K562 (cell line): ENCODE measurements at regions not wholly inside any gene's neighbourhood (a gene's known extent, or its start where the extent isn't known, plus 50 kb on each side); places are given as distances from the start of the nearest gene placed in this dataset.

Source experiments
- ATAC-seq: fragments of 200-7000 bp; cut with Tn5 transposase; 3 replicates; pipeline ENCODE4 v1.9.1; 2020; ENCODE audit warnings: moderate library complexity
- BruUV-seq: library from RNA; stranded (reverse); fragments of 400-500 nt; replicated peaks from 2 replicates; lab custom pipeline; 2021; lab: Mats Ljungman, UMichigan
- CTCF ChIA-PET: fragments of 300-600 bp; formaldehyde crosslinking; extraction: SDS; loops from one replicate; lab custom pipeline; 2021; ENCODE audit warnings: low intra/inter-chr PET ratio; lab: Yijun Ruan, JAX
- POLR2A ChIA-PET: fragments of 300-600, 350-650 bp; sonication (Branson Sonifier 250); formaldehyde crosslinking; extraction: SDS; loops from one replicate; lab custom pipeline; 2021; ENCODE audit warnings: antibody characterized with exemption, inconsistent platforms; lab: Yijun Ruan, JAX
- DNase-seq, 4 experiments: peaks; one replicate each; pipeline versions ENCODE4 v3.0.0 to v3.0.0-alpha.2; 2011 to 2018; ENCODE audit warnings: low spot score in 3 of 4, mixed read lengths in 3 of 4; ENCODE audit errors: extremely low read depth in 1 of 4
- FAIRE-seq: peaks from 2 replicates; lab custom pipeline; 2011; peaks lifted over from hg19 to GRCh38; lab: Jason Lieb, UNC
- H2AFZ ChIP-seq: 2 replicates; pipeline ENCODE4 v1.6.0; 2011; ENCODE audit warnings: low read depth, low read length, control low read depth, inconsistent platforms
- H3K27ac ChIP-seq: fragments of 200-600 bp; 3 replicates; pipeline ENCODE4 v1.8.0; 2011; ENCODE audit warnings: low read depth, mild to moderate bottlenecking, control low read depth, inconsistent platforms, low read length, moderate library complexity, mixed read lengths; ENCODE audit errors: extremely low read depth
- H3K27me3 ChIP-seq, 2 experiments: fragments of 300-600 bp in 1 of 2; 2 replicates in 1 of 2; 3 replicates in 1 of 2; pipeline versions ENCODE4 v1.6.0 to v1.8.0; 2011; ENCODE audit warnings: inconsistent platforms in 2 of 2, low read length in 2 of 2, mild to moderate bottlenecking in 1 of 2, mixed read lengths in 1 of 2, moderate library complexity in 1 of 2; ENCODE audit not compliant: control insufficient read depth in 2 of 2, insufficient read depth in 2 of 2
- H3K36me3 ChIP-seq: fragments of 300-600 bp; 3 replicates; pipeline ENCODE4 v1.8.0; 2011; ENCODE audit warnings: mild to moderate bottlenecking, low read length, inconsistent platforms; ENCODE audit not compliant: control insufficient read depth, insufficient read depth
- H3K4me1 ChIP-seq, 2 experiments: fragments of 200-600 bp in 1 of 2; replicated peaks in 1 of 2; 2 replicates in 1 of 2; 3 replicates in 1 of 2; pipeline versions ENCODE4 v1.5.1 to v1.8.0; 2011; ENCODE audit warnings: inconsistent platforms in 2 of 2, low read length in 2 of 2, mild to moderate bottlenecking in 1 of 2, mixed read lengths in 1 of 2, moderate library complexity in 1 of 2; ENCODE audit not compliant: control insufficient read depth in 2 of 2, insufficient read depth in 2 of 2
- H3K4me2 ChIP-seq: 2 replicates; pipeline ENCODE4 v1.6.1; 2011; ENCODE audit warnings: low read length, control low read depth, inconsistent platforms, mixed read lengths; ENCODE audit not compliant: insufficient read depth
- H3K4me3 ChIP-seq: fragments of 200-600 bp; sonication (generic), shearing (Covaris generic); 2 replicates; pipeline ENCODE4 v1.5.1; 2016; ENCODE audit warnings: control low read depth, inconsistent platforms
- H3K79me2 ChIP-seq: fragments of 200-600 bp; 3 replicates; pipeline ENCODE4 v1.8.0; 2011; ENCODE audit warnings: low read length, inconsistent platforms; ENCODE audit not compliant: control insufficient read depth, insufficient read depth
- H3K9ac ChIP-seq, 2 experiments: 2 replicates each; pipeline versions ENCODE4 v1.6.0 to v1.6.1; 2011; ENCODE audit warnings: low read depth in 2 of 2, low read length in 2 of 2, control low read depth in 1 of 2, inconsistent platforms in 1 of 2, mild to moderate bottlenecking in 1 of 2, mixed read lengths in 1 of 2; ENCODE audit not compliant: insufficient read depth in 1 of 2
- H3K9me1 ChIP-seq: one replicate; pipeline ENCODE4 v1.6.0; 2011; ENCODE audit warnings: inconsistent platforms, mild to moderate bottlenecking, low read length, moderate library complexity; ENCODE audit not compliant: control insufficient read depth, insufficient read depth
- H3K9me3 ChIP-seq: replicated peaks from 2 replicates; pipeline ENCODE4 v1.5.1; 2011; ENCODE audit warnings: low read depth, low read length, inconsistent platforms; ENCODE audit not compliant: control insufficient read depth, insufficient read depth
- H4K20me1 ChIP-seq: replicated peaks from 2 replicates; pipeline ENCODE4 v1.6.1; 2011; ENCODE audit warnings: low read length, inconsistent platforms, mixed read lengths; ENCODE audit not compliant: control insufficient read depth, insufficient read depth
- NEUROD1 ChIP-seq: fragments of 150-350 bp; IDR thresholded peaks from 2 replicates; pipeline ENCODE4 v1.6.1; 2014; ENCODE audit warnings: borderline replicate concordance, low read length, low read depth; ENCODE audit not compliant: partially characterized antibody
- POLR2G ChIP-seq: fragments of 200-400 bp; formaldehyde crosslinking; IDR thresholded peaks from 2 replicates; pipeline ENCODE4 v1.6.1; 2017; ENCODE audit warnings: low read depth, mild to moderate bottlenecking, antibody characterized with exemption, low read length, moderate library complexity
- ZNF79 ChIP-seq: fragments of 250-450 bp; sonication (Bioruptor Pico); IDR thresholded peaks from 2 replicates; pipeline ENCODE4 v1.4.0; 2020; ENCODE audit warnings: low read depth, mild to moderate bottlenecking, moderate library complexity
- WGBS: fragments of 100-300 bp; shearing (Covaris generic); methylation state at CpG from one replicate; pipeline ENCODE4 v1.1.6; 2016; ENCODE audit warnings: low coverage, mixed read lengths; ENCODE audit not compliant: insufficient coverage; ENCODE audit errors: missing lambda C conversion rate; 5-methylcytosine and 5-hydroxymethylcytosine counted together
- in situ Hi-C: fragments of 300-500 bp; cut with MboI; formaldehyde crosslinking; loops from 4 replicates; pipeline ENCODE4 v1.15.0; 2018; ENCODE audit warnings: inconsistent platforms, mixed read lengths
- intact Hi-C: fragments of 100-400 bp; cut with micrococcal nuclease; formaldehyde crosslinking; loops from 2 replicates; pipeline ENCODE4 v1.14.2; 2022
- TF ChIP-seq, protein P1 (sequence below): sonication (generic); formaldehyde crosslinking; IDR thresholded peaks from 2 replicates; pipeline ENCODE4 v1.8.1; 2023; ENCODE audit warnings: mild to moderate bottlenecking, missing genetic modification reagents
- TF ChIP-seq, protein P2 (sequence below), 2 experiments: fragments of 450-650 bp in 1 of 2; sonication (generic) in 1 of 2; formaldehyde crosslinking; conservative IDR thresholded peaks; 2 replicates each; pipeline versions ENCODE4 v1.4.0 to v1.8.1; 2020 to 2022; ENCODE audit warnings: mild to moderate bottlenecking in 1 of 2, missing genetic modification reagents in 1 of 2

GRCh38 chr19:5243878-5244277 lies 96.7 kb downstream of the PTPRS start:
- intact Hi-C loops = no loop called here
- ATAC-seq (no peak), DNase-seq (no peak)
- H2AFZ ChIP-seq = no peak overlapping the region
- no peak overlapping the region for H3K4me2 ChIP-seq
- H3K9ac ChIP-seq = no peak overlapping the region
- no peaks in the 10 kb centered on the region for H3K36me3 ChIP-seq
- no peaks in the 10 kb centered on the region for H3K9me3 ChIP-seq
- WGBS = 97% methylated on average over 24 of the region's 40 CpGs
- POLR2A ChIA-PET = no interaction called here
- no peak overlapping the region for H3K27ac ChIP-seq
- no peak overlapping the region for H3K4me3 ChIP-seq
- TF ChIP-seq NEUROD1 = no peak
- TF ChIP-seq, protein P1, sequence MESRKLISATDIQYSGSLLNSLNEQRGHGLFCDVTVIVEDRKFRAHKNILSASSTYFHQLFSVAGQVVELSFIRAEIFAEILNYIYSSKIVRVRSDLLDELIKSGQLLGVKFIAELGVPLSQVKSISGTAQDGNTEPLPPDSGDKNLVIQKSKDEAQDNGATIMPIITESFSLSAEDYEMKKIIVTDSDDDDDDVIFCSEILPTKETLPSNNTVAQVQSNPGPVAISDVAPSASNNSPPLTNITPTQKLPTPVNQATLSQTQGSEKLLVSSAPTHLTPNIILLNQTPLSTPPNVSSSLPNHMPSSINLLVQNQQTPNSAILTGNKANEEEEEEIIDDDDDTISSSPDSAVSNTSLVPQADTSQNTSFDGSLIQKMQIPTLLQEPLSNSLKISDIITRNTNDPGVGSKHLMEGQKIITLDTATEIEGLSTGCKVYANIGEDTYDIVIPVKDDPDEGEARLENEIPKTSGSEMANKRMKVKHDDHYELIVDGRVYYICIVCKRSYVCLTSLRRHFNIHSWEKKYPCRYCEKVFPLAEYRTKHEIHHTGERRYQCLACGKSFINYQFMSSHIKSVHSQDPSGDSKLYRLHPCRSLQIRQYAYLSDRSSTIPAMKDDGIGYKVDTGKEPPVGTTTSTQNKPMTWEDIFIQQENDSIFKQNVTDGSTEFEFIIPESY (CRISPR knock-in tag) = peak; percentile 84
- TF ChIP-seq, protein P2, sequence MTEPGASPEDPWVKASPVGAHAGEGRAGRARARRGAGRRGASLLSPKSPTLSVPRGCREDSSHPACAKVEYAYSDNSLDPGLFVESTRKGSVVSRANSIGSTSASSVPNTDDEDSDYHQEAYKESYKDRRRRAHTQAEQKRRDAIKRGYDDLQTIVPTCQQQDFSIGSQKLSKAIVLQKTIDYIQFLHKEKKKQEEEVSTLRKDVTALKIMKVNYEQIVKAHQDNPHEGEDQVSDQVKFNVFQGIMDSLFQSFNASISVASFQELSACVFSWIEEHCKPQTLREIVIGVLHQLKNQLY (CRISPR knock-in tag; conservative IDR thresholded peaks at IDR 0.05) = no peak
- TF ChIP-seq POLR2G = 0 out of 2 replicates have a peak, but pooled peaks have one; percentile 18
- TF ChIP-seq ZNF79 (CRISPR knock-in tag) = no peak
- TF ChIP-seq, all 486 proteins: peak for 2
- Histone ChIP-seq H3K79me2 (no peaks in the 10 kb centered on the region), H3K9me1 (no peaks in the 10 kb centered on the region), H4K20me1 (no peaks in the 10 kb centered on the region), H3K4me1 (peaks cover 2 to 21% of the 10 kb centered on the region in 2 experiments; a peak in 3 of 5 replicates), H3K27me3 (no peaks in the 10 kb centered on the region)
- FAIRE-seq = no peak
- CTCF ChIA-PET = no interaction called here
- BruUV-seq = no TSS peak
- in situ Hi-C loops = no loop called here
